Neuronal stem cell (in vitro differentiated cells): ENCODE measurements at regions not wholly inside any gene's neighbourhood (a gene's known extent, or its start where the extent isn't known, plus 50 kb on each side); places are given as distances from the start of the nearest gene placed in this dataset.

Experiments
- DNase-seq: peaks from one replicate; pipeline ENCODE4 v3.0.0-alpha.2; 2013; ENCODE audit warnings: low spot score
- H2AFZ ChIP-seq: one replicate; pipeline ENCODE4 v1.6.1; 2013; ENCODE audit warnings: mild to moderate bottlenecking, low read length, inconsistent platforms
- H2AK5ac ChIP-seq: 2 replicates; pipeline ENCODE4 v1.6.1; 2013; ENCODE audit warnings: low read depth, mild to moderate bottlenecking, inconsistent platforms, low read length, moderate library complexity, mixed read lengths
- H2BK120ac ChIP-seq: 2 replicates; pipeline ENCODE4 v1.6.1; 2013; ENCODE audit warnings: low read depth, mild to moderate bottlenecking, inconsistent platforms, low read length, moderate library complexity, mixed read lengths
- H2BK12ac ChIP-seq: one replicate; pipeline ENCODE4 v1.6.1; 2013; ENCODE audit warnings: low read length, inconsistent platforms
- H2BK15ac ChIP-seq: 2 replicates; pipeline ENCODE4 v1.6.1; 2013; ENCODE audit warnings: mild to moderate bottlenecking, low read length, inconsistent platforms, mixed read lengths
- H2BK5ac ChIP-seq: one replicate; pipeline ENCODE4 v1.6.1; 2013; ENCODE audit warnings: inconsistent platforms, mild to moderate bottlenecking, low read length, moderate library complexity
- H3K14ac ChIP-seq: one replicate; pipeline ENCODE4 v1.6.1; 2013; ENCODE audit warnings: low read length, inconsistent platforms
- H3K18ac ChIP-seq: 2 replicates; pipeline ENCODE4 v1.6.1; 2013; ENCODE audit warnings: low read length, inconsistent platforms
- H3K23ac ChIP-seq: 2 replicates; pipeline ENCODE4 v1.6.1; 2013; ENCODE audit warnings: low read depth, mild to moderate bottlenecking, mixed read lengths, low read length, inconsistent platforms; ENCODE audit not compliant: poor library complexity
- H3K27ac ChIP-seq: replicated peaks from 3 replicates; pipeline ENCODE4 v1.5.1; 2013; ENCODE audit warnings: low read length, inconsistent platforms
- H3K27me3 ChIP-seq, 3 experiments: 2 replicates each; pipeline ENCODE4 v1.6.1; 2013; ENCODE audit warnings: low read length in 3 of 3, mild to moderate bottlenecking in 2 of 3, inconsistent platforms in 1 of 3, low read depth in 1 of 3, mixed read lengths in 1 of 3, moderate library complexity in 1 of 3; ENCODE audit not compliant: control insufficient read depth in 3 of 3, insufficient read depth in 3 of 3
- H3K36me3 ChIP-seq, 2 donors: replicated peaks in 1 of 2; 2 replicates each; pipeline ENCODE4 v1.6.1; 2013; ENCODE audit warnings: low read length in 2 of 2; ENCODE audit not compliant: control insufficient read depth in 2 of 2, insufficient read depth in 2 of 2
- H3K4ac ChIP-seq: 2 replicates; pipeline ENCODE4 v1.6.1; 2013; ENCODE audit warnings: inconsistent platforms, mild to moderate bottlenecking, low read length, moderate library complexity
- H3K4me1 ChIP-seq, 2 donors: 1 replicate in 1 of 2; 2 replicates in 1 of 2; pipeline ENCODE4 v1.6.1; 2013; ENCODE audit warnings: low read length in 2 of 2, low read depth in 1 of 2; ENCODE audit not compliant: control insufficient read depth in 2 of 2, insufficient read depth in 1 of 2
- H3K4me2 ChIP-seq: one replicate; pipeline ENCODE4 v1.6.1; 2013; ENCODE audit warnings: mild to moderate bottlenecking, low read length, inconsistent platforms; ENCODE audit not compliant: insufficient read depth, poor library complexity, severe bottlenecking
- H3K4me3 ChIP-seq, 2 donors: 2 replicates each; pipeline ENCODE4 v1.5.1; 2013; ENCODE audit warnings: low read length in 2 of 2, mild to moderate bottlenecking in 2 of 2, inconsistent platforms in 1 of 2, moderate library complexity in 1 of 2
- H3K79me1 ChIP-seq: one replicate; pipeline ENCODE4 v1.6.1; 2013; ENCODE audit warnings: low read depth, mild to moderate bottlenecking, inconsistent platforms, low read length, moderate library complexity
- H3K9ac ChIP-seq: one replicate; pipeline ENCODE4 v1.6.1; 2013; ENCODE audit warnings: mild to moderate bottlenecking, low read depth, low read length, inconsistent platforms; ENCODE audit not compliant: poor library complexity
- H3K9me3 ChIP-seq, 2 donors: replicated peaks in 1 of 2; 2 replicates each; pipeline versions ENCODE3 to v1.6.1; 2013; ENCODE audit warnings: low read length in 2 of 2, mild to moderate bottlenecking in 2 of 2, inconsistent platforms in 1 of 2, low read depth in 1 of 2, mixed read lengths in 1 of 2, moderate library complexity in 1 of 2; ENCODE audit not compliant: control insufficient read depth in 2 of 2, insufficient read depth in 1 of 2
- H4K8ac ChIP-seq: one replicate; pipeline ENCODE4 v1.6.1; 2013; ENCODE audit warnings: low read depth, mild to moderate bottlenecking, inconsistent platforms, low read length, moderate library complexity
- H4K91ac ChIP-seq: one replicate; pipeline ENCODE4 v1.6.1; 2013; ENCODE audit warnings: low read length, low read depth, mild to moderate bottlenecking, inconsistent platforms; ENCODE audit not compliant: poor library complexity
- WGBS, 2 donors: extraction: QIAGEN DNeasy Blood & Tissue Kit; methylation state at CpG; one replicate each; pipeline ENCODE4 v1.1.7; 2013; ENCODE audit warnings: missing lambda C conversion rate in 2 of 2, mixed read lengths in 1 of 2; ENCODE audit not compliant: insufficient read length in 2 of 2, insufficient replicate concordance in 1 of 2; ENCODE audit errors: extremely low coverage in 2 of 2; 5-methylcytosine and 5-hydroxymethylcytosine counted together

- H3K4me2 ChIP-seq: no peak overlapping the region
- no peak overlapping the region for H2BK12ac ChIP-seq
- no peak overlapping the region for H3K18ac ChIP-seq
- no peak for DNase-seq
- WGBS, 2 donors: no CpG with 5 or more reads among the region's 2 CpGs
- H3K23ac ChIP-seq: no peak overlapping the region
- no peak overlapping the region for H3K4me3 ChIP-seq
- H2BK15ac ChIP-seq: no peak overlapping the region
- H3K79me1 ChIP-seq: no peaks in the 10 kb centered on the region
- no peak overlapping the region for H4K8ac ChIP-seq
- no peak overlapping the region for H3K27ac ChIP-seq
- H3K9ac ChIP-seq: no peak overlapping the region
- no peaks in the 10 kb centered on the region for H3K4me1 ChIP-seq
- no peak overlapping the region for H2AK5ac ChIP-seq
- H4K91ac ChIP-seq: no peak overlapping the region
- no peaks in the 10 kb centered on the region for H3K36me3 ChIP-seq
- H3K4ac ChIP-seq: no peak overlapping the region
- H2AFZ ChIP-seq: no peak overlapping the region
- H2BK5ac ChIP-seq: no peak overlapping the region
- H3K9me3 ChIP-seq: peaks cover 0 to 10% of the 10 kb centered on the region in 2 donors
- H3K27me3 ChIP-seq: no peaks in the 10 kb centered on the region
- no peak overlapping the region for H3K14ac ChIP-seq
- no peak overlapping the region for H2BK120ac ChIP-seq
Measured at GRCh38 chr3:144948711-144949110, 977.1 kb downstream of the DIPK2A start.

- DNase-seq: no peak
Measured at GRCh38 chr3:144953959-144954358, 982.3 kb downstream of the DIPK2A start.

GRCh38 chr3:144957398-144958101 lies 985.9 kb downstream of the DIPK2A start:
- no peak overlapping the region for H2AK5ac ChIP-seq
- no peaks in the 10 kb centered on the region for H3K4me1 ChIP-seq
- no peak overlapping the region for H2BK15ac ChIP-seq
- no peak overlapping the region for H4K8ac ChIP-seq
- H4K91ac ChIP-seq: no peak overlapping the region
- H2BK120ac ChIP-seq: no peak overlapping the region
- H3K79me1 ChIP-seq: no peaks in the 10 kb centered on the region
- no peaks in the 10 kb centered on the region for H3K36me3 ChIP-seq
- no peak overlapping the region for H2BK5ac ChIP-seq
- H3K4ac ChIP-seq: no peak overlapping the region
- no CpG with 5 or more reads among the region's 4 CpGs for WGBS, 2 donors
- H3K9ac ChIP-seq: no peak overlapping the region
- peaks cover 0 to 2% of the 10 kb centered on the region in 2 donors for H3K9me3 ChIP-seq
- H3K27ac ChIP-seq: no peak overlapping the region
- H3K4me3 ChIP-seq: no peak overlapping the region
- no peak overlapping the region for H3K18ac ChIP-seq
- H3K27me3 ChIP-seq: no peaks in the 10 kb centered on the region
- H2AFZ ChIP-seq: no peak overlapping the region
- H3K14ac ChIP-seq: no peak overlapping the region
- H3K4me2 ChIP-seq: no peak overlapping the region
- no peak overlapping the region for H3K23ac ChIP-seq
- H2BK12ac ChIP-seq: no peak overlapping the region
- no peak for DNase-seq

More at GRCh38 chr3:144953959-144954358, 982.3 kb downstream of the DIPK2A start:
- Histone ChIP-seq H3K23ac (no peak overlapping the region), H3K27ac (no peak overlapping the region), H2BK12ac (no peak overlapping the region), H3K14ac (no peak overlapping the region), H4K8ac (no peak overlapping the region), H2AK5ac (no peak overlapping the region), H3K36me3 (no peaks in the 10 kb centered on the region), H2BK15ac (no peak overlapping the region), H3K4ac (no peak overlapping the region), H3K27me3 (no peaks in the 10 kb centered on the region), H3K18ac (no peak overlapping the region), H2BK5ac (no peak overlapping the region), H2BK120ac (no peak overlapping the region), H3K9ac (no peak overlapping the region), H3K4me3 (no peak overlapping the region), H2AFZ (no peak overlapping the region), H4K91ac (no peak overlapping the region), H3K79me1 (no peaks in the 10 kb centered on the region), H3K4me2 (no peak overlapping the region), H3K9me3 (peaks cover 0 to 10% of the 10 kb centered on the region in 2 donors), H3K4me1 (no peaks in the 10 kb centered on the region)
- WGBS, 2 donors: no CpG with 5 or more reads among the region's 1 CpG

- Histone ChIP-seq H3K27ac (no peak overlapping the region), H2BK12ac (no peak overlapping the region), H3K4me1 (no peaks in the 10 kb centered on the region), H3K4ac (no peak overlapping the region), H2AK5ac (no peak overlapping the region), H3K9me3 (no peaks in the 10 kb centered on the region), H3K14ac (no peak overlapping the region), H2BK120ac (no peak overlapping the region), H3K4me3 (no peak overlapping the region), H3K4me2 (no peak overlapping the region), H3K27me3 (no peaks in the 10 kb centered on the region), H4K91ac (no peak overlapping the region), H3K36me3 (no peaks in the 10 kb centered on the region), H4K8ac (no peak overlapping the region), H3K9ac (no peak overlapping the region), H3K23ac (no peak overlapping the region), H3K18ac (no peak overlapping the region), H3K79me1 (no peaks in the 10 kb centered on the region), H2AFZ (no peak overlapping the region), H2BK15ac (no peak overlapping the region), H2BK5ac (no peak overlapping the region)
- DNase-seq: no peak
Measured at GRCh38 chr3:144963810-144964209, 992.2 kb downstream of the DIPK2A start.
